SK-N-SH (cell line): ENCODE measurements at regions not wholly inside any gene's neighbourhood (a gene's known extent, or its start where the extent isn't known, plus 50 kb on each side); places are given as distances from the start of the nearest gene placed in this dataset.

ENCODE experiments used
- CTCF ChIA-PET: fragments of 300-600, 350-600 bp; formaldehyde crosslinking; extraction: SDS; loops from one replicate; lab custom pipeline; 2021; lab: Yijun Ruan, JAX
- POLR2A ChIA-PET: fragments of 350-600 bp; sonication (Branson Sonifier 250); formaldehyde crosslinking; extraction: SDS; loops from one replicate; lab custom pipeline; 2020; ENCODE audit warnings: antibody characterized with exemption, inconsistent platforms; lab: Yijun Ruan, JAX
- DNase-seq: peaks from one replicate; pipeline ENCODE4 v3.0.0; 2012
- H2AFZ ChIP-seq: fragments of 200-600 bp; sonication (generic); 2 replicates; pipeline ENCODE4 v1.8.1; 2016; ENCODE audit warnings: antibody characterized with exemption, mild to moderate bottlenecking, low read depth
- H3F3A ChIP-seq: fragments of 200-600 bp; sonication (generic); replicated peaks from 2 replicates; pipeline ENCODE3; 2016; ENCODE audit warnings: antibody characterized with exemption, mild to moderate bottlenecking; ENCODE audit not compliant: insufficient read depth
- H3K27ac ChIP-seq, 2 experiments: fragments of 200-500 bp in 1 of 2; fragments of 200-600 bp in 1 of 2; sonication (Bioruptor generic) in 1 of 2; sonication (generic), shearing (Covaris generic) in 1 of 2; 2 replicates each; pipeline versions ENCODE4 v1.5.1 to v1.6.1; 2014 to 2016; ENCODE audit warnings: low read depth in 2 of 2, inconsistent platforms in 1 of 2, low read length in 1 of 2, mild to moderate bottlenecking in 1 of 2, mixed read lengths in 1 of 2
- H3K27me3 ChIP-seq: fragments of 200-600 bp; sonication (generic), shearing (Covaris generic); 2 replicates; pipeline ENCODE4 v1.6.1; 2016; ENCODE audit warnings: mixed run types; ENCODE audit not compliant: insufficient read depth
- H3K36me3 ChIP-seq, 2 experiments: fragments of 200-500 bp in 1 of 2; fragments of 200-600 bp in 1 of 2; sonication (Bioruptor generic) in 1 of 2; sonication (generic) in 1 of 2; replicated peaks in 1 of 2; 2 replicates each; pipeline versions ENCODE3 to v1.5.1; 2014 to 2016; ENCODE audit warnings: low read length in 1 of 2, mild to moderate bottlenecking in 1 of 2; ENCODE audit not compliant: insufficient read depth in 2 of 2, control insufficient read depth in 1 of 2
- H3K4me1 ChIP-seq, 2 experiments: fragments of 200-500 bp in 1 of 2; fragments of 200-600 bp in 1 of 2; sonication (Bioruptor generic) in 1 of 2; sonication (generic), shearing (Covaris generic) in 1 of 2; 2 replicates each; pipeline versions ENCODE4 v1.5.1 to v1.6.1; 2014 to 2016; ENCODE audit warnings: low read depth in 1 of 2, low read length in 1 of 2, mixed run types in 1 of 2; ENCODE audit not compliant: insufficient read depth in 2 of 2, control insufficient read depth in 1 of 2
- H3K4me2 ChIP-seq: fragments of 200-600 bp; sonication (generic), shearing (Covaris generic); 2 replicates; pipeline ENCODE4 v1.6.1; 2017; ENCODE audit warnings: mixed run types
- H3K4me3 ChIP-seq, 2 experiments: fragments of 200-500 bp in 1 of 2; fragments of 200-600 bp in 1 of 2; sonication (Bioruptor generic) in 1 of 2; sonication (generic), shearing (Covaris generic) in 1 of 2; 2 replicates each; pipeline versions ENCODE4 v1.5.1 to v1.8.1; 2014 to 2016; ENCODE audit warnings: low read depth in 2 of 2, inconsistent platforms in 1 of 2, low read length in 1 of 2, mild to moderate bottlenecking in 1 of 2, mixed read lengths in 1 of 2, moderate library complexity in 1 of 2
- H3K79me2 ChIP-seq: fragments of 200-600 bp; sonication (generic); 2 replicates; pipeline ENCODE4 v1.8.1; 2017; ENCODE audit warnings: mild to moderate bottlenecking; ENCODE audit not compliant: insufficient read depth
- H3K9ac ChIP-seq: fragments of 200-600 bp; sonication (generic); 2 replicates; pipeline ENCODE4 v1.6.1; 2017; ENCODE audit warnings: mixed run types
- H3K9me2 ChIP-seq: fragments of 200-600 bp; sonication (generic); 2 replicates; pipeline ENCODE4 v1.6.1; 2017; ENCODE audit warnings: mixed run types
- H3K9me3 ChIP-seq: fragments of 200-600 bp; sonication (generic); 2 replicates; pipeline ENCODE4 v1.6.1; 2017; ENCODE audit warnings: mixed run types, mild to moderate bottlenecking, moderate library complexity
- H4K20me1 ChIP-seq: fragments of 200-600 bp; sonication (generic); 2 replicates; pipeline ENCODE4 v1.6.1; 2017; ENCODE audit warnings: mild to moderate bottlenecking, mixed run types; ENCODE audit not compliant: insufficient read depth
- CHD2 ChIP-seq: fragments of 150-350 bp; IDR thresholded peaks from 2 replicates; pipeline ENCODE4 v1.6.1; 2018; ENCODE audit warnings: low read length; ENCODE audit not compliant: partially characterized antibody
- CTCF ChIP-seq: fragments of 200-600 bp; sonication (generic); IDR thresholded peaks from 2 replicates; pipeline ENCODE4 v1.6.1; 2017; ENCODE audit warnings: antibody characterized with exemption, mild to moderate bottlenecking, moderate library complexity
- EP300 ChIP-seq, 2 experiments: IDR thresholded peaks; 2 replicates each; pipeline versions ENCODE4 v1.4.0 to v1.6.1; 2012; ENCODE audit warnings: borderline replicate concordance in 1 of 2, low read depth in 1 of 2, low read length in 1 of 2
- FOXJ3 ChIP-seq: sonication (generic); formaldehyde crosslinking; IDR thresholded peaks from 2 replicates; pipeline ENCODE4 v1.5.1; 2020; ENCODE audit warnings: mild to moderate bottlenecking, missing genetic modification reagents
- GABPA ChIP-seq: IDR thresholded peaks from 2 replicates; pipeline ENCODE4 v1.4.0; 2012; ENCODE audit warnings: low read depth, mild to moderate bottlenecking
- JUND ChIP-seq: IDR thresholded peaks from 2 replicates; pipeline ENCODE4 v1.4.0; 2012
- MEF2A ChIP-seq: IDR thresholded peaks from 2 replicates; pipeline ENCODE4 v1.4.0; 2012; ENCODE audit warnings: low read depth, borderline replicate concordance
- MXI1 ChIP-seq: IDR thresholded peaks from 2 replicates; pipeline ENCODE4 v1.6.1; 2012; ENCODE audit warnings: mild to moderate bottlenecking, low read depth, low read length, improper control_type of control experiment
- NRF1 ChIP-seq: IDR thresholded peaks from 2 replicates; pipeline ENCODE4 v1.6.1; 2012; ENCODE audit warnings: low read depth, mild to moderate bottlenecking, low read length
- POLR2AphosphoS5 ChIP-seq: IDR thresholded peaks from 2 replicates; pipeline ENCODE4 v1.6.1; 2012; ENCODE audit warnings: low read depth, low read length
- RFX5 ChIP-seq: IDR thresholded peaks from 2 replicates; pipeline ENCODE4 v1.6.1; 2012; ENCODE audit warnings: mild to moderate bottlenecking, improper control_type of control experiment, low read length
- SIN3A ChIP-seq: IDR thresholded peaks from 2 replicates; pipeline ENCODE4 v1.6.1; 2012; ENCODE audit warnings: low read depth, mild to moderate bottlenecking, low read length, moderate library complexity, borderline replicate concordance
- SMC3 ChIP-seq: IDR thresholded peaks from 2 replicates; pipeline ENCODE4 v1.6.1; 2012; ENCODE audit warnings: low read depth, low read length, improper control_type of control experiment
- TAF1 ChIP-seq: IDR thresholded peaks from 2 replicates; pipeline ENCODE4 v1.6.1; 2012; ENCODE audit warnings: low read depth, mild to moderate bottlenecking, low read length, moderate library complexity, borderline replicate concordance
- TCF12 ChIP-seq: IDR thresholded peaks from 2 replicates; pipeline ENCODE4 v1.4.0; 2012
- WGBS: methylation state at CpG from one replicate; pipeline ENCODE4 v1.1.6; 2017; ENCODE audit warnings: low lambda C conversion rate; 5-methylcytosine and 5-hydroxymethylcytosine counted together
- TF ChIP-seq, protein P1 (sequence below): fragments of 150-350 bp; IDR thresholded peaks from 2 replicates; pipeline ENCODE4 v1.6.1; 2017; ENCODE audit warnings: antibody characterized with exemption, low read length, low read depth, borderline replicate concordance
- TF ChIP-seq, protein P2 (sequence below): fragments of 150-350 bp; IDR thresholded peaks from 2 replicates; pipeline ENCODE4 v1.6.1; 2016; ENCODE audit warnings: mild to moderate bottlenecking, low read depth, low read length
- TF ChIP-seq, protein P3 (sequence below): IDR thresholded peaks from 2 replicates; pipeline ENCODE4 v1.4.0; 2012; ENCODE audit warnings: low read depth, borderline replicate concordance

- no peak for TF ChIP-seq MXI1
Observed at GRCh38 chr1:10852018-10852417, 55.6 kb upstream of the CASZ1 start (continued).

GRCh38 chr1:10852486-10852885, 56.0 kb upstream of the CASZ1 start:
- H3F3A ChIP-seq = no peaks in the 10 kb centered on the region
- H3K9ac ChIP-seq = no peak overlapping the region
- no peaks in the 10 kb centered on the region for H3K9me2 ChIP-seq
- TF ChIP-seq RFX5 = no peak
- no peak for TF ChIP-seq EP300 (IDR thresholded peaks at IDR 0.05; ENCODE audit: borderline replicate concordance in 1 of 2, low read depth in 1 of 2, low read length in 1 of 2)
- TF ChIP-seq CTCF = no peak
- TF ChIP-seq SIN3A = no peak
- TF ChIP-seq FOXJ3 (CRISPR knock-in tag) = no peak
- TF ChIP-seq, protein P1, sequence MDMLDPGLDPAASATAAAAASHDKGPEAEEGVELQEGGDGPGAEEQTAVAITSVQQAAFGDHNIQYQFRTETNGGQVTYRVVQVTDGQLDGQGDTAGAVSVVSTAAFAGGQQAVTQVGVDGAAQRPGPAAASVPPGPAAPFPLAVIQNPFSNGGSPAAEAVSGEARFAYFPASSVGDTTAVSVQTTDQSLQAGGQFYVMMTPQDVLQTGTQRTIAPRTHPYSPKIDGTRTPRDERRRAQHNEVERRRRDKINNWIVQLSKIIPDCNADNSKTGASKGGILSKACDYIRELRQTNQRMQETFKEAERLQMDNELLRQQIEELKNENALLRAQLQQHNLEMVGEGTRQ = no peak
- TF ChIP-seq JUND = no peak
- no peak for TF ChIP-seq MXI1
- TF ChIP-seq NRF1 = no peak
- TF ChIP-seq, protein P2, sequence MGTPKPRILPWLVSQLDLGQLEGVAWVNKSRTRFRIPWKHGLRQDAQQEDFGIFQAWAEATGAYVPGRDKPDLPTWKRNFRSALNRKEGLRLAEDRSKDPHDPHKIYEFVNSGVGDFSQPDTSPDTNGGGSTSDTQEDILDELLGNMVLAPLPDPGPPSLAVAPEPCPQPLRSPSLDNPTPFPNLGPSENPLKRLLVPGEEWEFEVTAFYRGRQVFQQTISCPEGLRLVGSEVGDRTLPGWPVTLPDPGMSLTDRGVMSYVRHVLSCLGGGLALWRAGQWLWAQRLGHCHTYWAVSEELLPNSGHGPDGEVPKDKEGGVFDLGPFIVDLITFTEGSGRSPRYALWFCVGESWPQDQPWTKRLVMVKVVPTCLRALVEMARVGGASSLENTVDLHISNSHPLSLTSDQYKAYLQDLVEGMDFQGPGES = no peak
- no peak for TF ChIP-seq TAF1
- TF ChIP-seq, protein P3, sequence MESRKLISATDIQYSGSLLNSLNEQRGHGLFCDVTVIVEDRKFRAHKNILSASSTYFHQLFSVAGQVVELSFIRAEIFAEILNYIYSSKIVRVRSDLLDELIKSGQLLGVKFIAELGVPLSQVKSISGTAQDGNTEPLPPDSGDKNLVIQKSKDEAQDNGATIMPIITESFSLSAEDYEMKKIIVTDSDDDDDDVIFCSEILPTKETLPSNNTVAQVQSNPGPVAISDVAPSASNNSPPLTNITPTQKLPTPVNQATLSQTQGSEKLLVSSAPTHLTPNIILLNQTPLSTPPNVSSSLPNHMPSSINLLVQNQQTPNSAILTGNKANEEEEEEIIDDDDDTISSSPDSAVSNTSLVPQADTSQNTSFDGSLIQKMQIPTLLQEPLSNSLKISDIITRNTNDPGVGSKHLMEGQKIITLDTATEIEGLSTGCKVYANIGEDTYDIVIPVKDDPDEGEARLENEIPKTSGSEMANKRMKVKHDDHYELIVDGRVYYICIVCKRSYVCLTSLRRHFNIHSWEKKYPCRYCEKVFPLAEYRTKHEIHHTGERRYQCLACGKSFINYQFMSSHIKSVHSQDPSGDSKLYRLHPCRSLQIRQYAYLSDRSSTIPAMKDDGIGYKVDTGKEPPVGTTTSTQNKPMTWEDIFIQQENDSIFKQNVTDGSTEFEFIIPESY = no peak
- TF ChIP-seq SMC3 = no peak
- TF ChIP-seq GABPA = no peak
- no peak for TF ChIP-seq POLR2AphosphoS5
- TF ChIP-seq TCF12 = no peak
- TF ChIP-seq MEF2A = no peak
- no peak for TF ChIP-seq CHD2
- TF ChIP-seq, all 33 proteins: peak for 0
- H3K79me2 ChIP-seq = no peaks in the 10 kb centered on the region
- POLR2A ChIA-PET = no interaction called here
- no peaks in the 10 kb centered on the region for H3K9me3 ChIP-seq
- no peak overlapping the region for H3K4me3 ChIP-seq
- no peak overlapping the region for H3K27ac ChIP-seq
- no peak overlapping the region for H2AFZ ChIP-seq
- H3K36me3 ChIP-seq = no peaks in the 10 kb centered on the region
- CTCF ChIA-PET = interaction anchor here (1.0 to 1.5 kb wide), 2 partner anchors 13 to 46 kb away, joined by 3 to 4 read pairs; no protein-coding TSS in a partner anchor
- H3K4me1 ChIP-seq = no peaks in the 10 kb centered on the region
- H3K4me2 ChIP-seq = no peak overlapping the region
- 33% methylated on average over 3 of the region's 6 CpGs for WGBS
- DNase-seq = no peak
- H3K27me3 ChIP-seq = no peaks in the 10 kb centered on the region
- no peaks in the 10 kb centered on the region for H4K20me1 ChIP-seq
